ENCODE measurements at regions not wholly inside any gene's neighbourhood (a gene's known extent, or its start where the extent isn't known, plus 50 kb on each side); places are given as distances from the start of the nearest gene placed in this dataset.

DNA sequence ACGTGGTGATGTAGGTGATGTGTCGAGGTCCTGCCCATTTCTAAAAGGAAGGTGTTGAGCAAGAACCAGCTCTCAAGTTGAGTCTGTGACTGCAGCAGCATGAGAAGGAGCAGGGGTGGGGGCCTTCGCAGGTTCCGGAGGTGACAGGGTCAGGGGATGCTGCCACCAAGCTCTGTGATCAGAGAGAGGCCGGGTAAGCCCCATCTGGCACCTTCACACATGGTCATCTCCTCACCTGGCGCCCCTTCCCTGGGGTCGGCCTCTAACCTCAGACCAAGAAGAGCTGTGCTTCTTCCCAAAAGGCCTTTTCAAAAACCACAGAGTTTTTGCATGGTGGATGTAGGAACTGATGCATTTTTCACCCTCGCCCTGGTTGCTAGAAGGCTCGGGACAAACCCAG lies 137.6 kb downstream of the CPZ start:
- Histone ChIP-seq H3K79me2 (no peaks in the 10 kb centered on the region), H3K27ac (no peak overlapping the region), H3K36me3 (replicated peaks; ENCODE audit: insufficient read depth, low read depth) (no peaks in the 10 kb centered on the region), H3K27me3 (peaks cover 3% of the 10 kb centered on the region), H3K9me3 (ENCODE audit: low read depth) (no peaks in the 10 kb centered on the region), H3K4me2 (no peak overlapping the region), H2AFZ (no peak overlapping the region), H3K4me3 (no peak overlapping the region), H4K20me1 (ENCODE audit: insufficient read depth, poor library complexity, severe bottlenecking) (no peaks in the 10 kb centered on the region), H3K4me1 (ENCODE audit: insufficient read depth) (no peaks in the 10 kb centered on the region), H3K9me2 (replicated peaks; ENCODE audit: insufficient read depth) (no peaks in the 10 kb centered on the region)
- no peak for TF ChIP-seq EZH2phosphoT487 (IDR thresholded peaks at IDR 0.05; ENCODE audit: low read depth, severe bottlenecking, unreplicated experiment)
- TF ChIP-seq, protein P1, sequence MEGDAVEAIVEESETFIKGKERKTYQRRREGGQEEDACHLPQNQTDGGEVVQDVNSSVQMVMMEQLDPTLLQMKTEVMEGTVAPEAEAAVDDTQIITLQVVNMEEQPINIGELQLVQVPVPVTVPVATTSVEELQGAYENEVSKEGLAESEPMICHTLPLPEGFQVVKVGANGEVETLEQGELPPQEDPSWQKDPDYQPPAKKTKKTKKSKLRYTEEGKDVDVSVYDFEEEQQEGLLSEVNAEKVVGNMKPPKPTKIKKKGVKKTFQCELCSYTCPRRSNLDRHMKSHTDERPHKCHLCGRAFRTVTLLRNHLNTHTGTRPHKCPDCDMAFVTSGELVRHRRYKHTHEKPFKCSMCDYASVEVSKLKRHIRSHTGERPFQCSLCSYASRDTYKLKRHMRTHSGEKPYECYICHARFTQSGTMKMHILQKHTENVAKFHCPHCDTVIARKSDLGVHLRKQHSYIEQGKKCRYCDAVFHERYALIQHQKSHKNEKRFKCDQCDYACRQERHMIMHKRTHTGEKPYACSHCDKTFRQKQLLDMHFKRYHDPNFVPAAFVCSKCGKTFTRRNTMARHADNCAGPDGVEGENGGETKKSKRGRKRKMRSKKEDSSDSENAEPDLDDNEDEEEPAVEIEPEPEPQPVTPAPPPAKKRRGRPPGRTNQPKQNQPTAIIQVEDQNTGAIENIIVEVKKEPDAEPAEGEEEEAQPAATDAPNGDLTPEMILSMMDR (IDR thresholded peaks at IDR 0.05; ENCODE audit: poor library complexity): no peak
- no peak for TF ChIP-seq EZH2 (IDR thresholded peaks at IDR 0.05; ENCODE audit: borderline replicate concordance)
- DNase-seq (ENCODE audit: low spot score): no peak
- WGBS (ENCODE audit: low lambda C conversion rate, missing lambda C conversion rate): 92% methylated on average over 9 of the region's 9 CpGs

DNA sequence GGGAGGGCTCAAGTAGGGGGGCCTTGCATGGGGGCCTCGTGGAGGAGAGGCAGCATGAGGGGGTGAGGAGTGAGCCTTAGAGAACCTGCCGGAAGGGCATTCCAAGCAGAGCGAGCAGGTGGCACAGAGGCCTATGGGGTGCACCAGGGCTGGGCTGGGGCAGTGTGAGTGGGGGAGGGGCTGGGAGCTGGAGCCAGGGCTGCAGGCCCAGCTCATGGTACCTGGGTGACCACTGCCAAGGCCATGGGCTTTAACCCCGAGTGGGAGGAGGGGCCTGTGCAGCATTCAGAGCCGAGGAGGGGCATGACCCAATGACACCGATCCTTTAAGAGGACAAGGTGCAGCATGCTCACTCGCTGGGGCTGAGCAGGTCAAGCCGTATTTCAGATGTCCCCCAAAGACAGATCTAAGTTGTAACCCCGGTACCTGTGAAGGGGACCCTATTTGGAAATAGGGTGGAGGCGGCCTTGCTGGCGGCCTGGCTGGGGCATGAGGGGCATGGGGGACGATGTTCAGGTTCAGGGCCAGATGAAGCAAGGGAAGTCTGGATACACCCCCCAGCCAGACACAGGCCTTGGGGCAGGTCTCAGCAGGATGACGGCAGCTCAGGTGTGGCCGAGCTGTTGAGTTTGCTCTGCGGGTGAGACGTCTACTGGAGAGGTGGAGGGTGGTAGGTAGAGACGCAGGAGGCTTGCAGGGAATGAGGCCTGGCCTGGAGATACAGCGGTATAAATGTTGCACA lies 137.0 kb downstream of the CPZ start:
- Histone ChIP-seq H3K4me1 (ENCODE audit: insufficient read depth) (no peaks in the 10 kb centered on the region), H2AFZ (no peak overlapping the region), H3K79me2 (no peaks in the 10 kb centered on the region), H3K9me2 (replicated peaks; ENCODE audit: insufficient read depth) (no peaks in the 10 kb centered on the region), H3K27me3 (peaks cover 8% of the 10 kb centered on the region), H3K4me3 (no peak overlapping the region), H3K9me3 (ENCODE audit: low read depth) (no peaks in the 10 kb centered on the region), H3K36me3 (replicated peaks; ENCODE audit: insufficient read depth, low read depth) (no peaks in the 10 kb centered on the region), H3K27ac (no peak overlapping the region), H4K20me1 (ENCODE audit: insufficient read depth, poor library complexity, severe bottlenecking) (no peaks in the 10 kb centered on the region), H3K4me2 (no peak overlapping the region)
- 94% methylated on average over 18 of the region's 18 CpGs for WGBS (ENCODE audit: low lambda C conversion rate, missing lambda C conversion rate)
- no peak for DNase-seq (ENCODE audit: low spot score)
- TF ChIP-seq EZH2phosphoT487 (IDR thresholded peaks at IDR 0.05; ENCODE audit: low read depth, severe bottlenecking, unreplicated experiment) (no peak), EZH2 (IDR thresholded peaks at IDR 0.05; ENCODE audit: borderline replicate concordance) (no peak)
- TF ChIP-seq, protein P1 (IDR thresholded peaks at IDR 0.05; ENCODE audit: poor library complexity): no peak

DNA sequence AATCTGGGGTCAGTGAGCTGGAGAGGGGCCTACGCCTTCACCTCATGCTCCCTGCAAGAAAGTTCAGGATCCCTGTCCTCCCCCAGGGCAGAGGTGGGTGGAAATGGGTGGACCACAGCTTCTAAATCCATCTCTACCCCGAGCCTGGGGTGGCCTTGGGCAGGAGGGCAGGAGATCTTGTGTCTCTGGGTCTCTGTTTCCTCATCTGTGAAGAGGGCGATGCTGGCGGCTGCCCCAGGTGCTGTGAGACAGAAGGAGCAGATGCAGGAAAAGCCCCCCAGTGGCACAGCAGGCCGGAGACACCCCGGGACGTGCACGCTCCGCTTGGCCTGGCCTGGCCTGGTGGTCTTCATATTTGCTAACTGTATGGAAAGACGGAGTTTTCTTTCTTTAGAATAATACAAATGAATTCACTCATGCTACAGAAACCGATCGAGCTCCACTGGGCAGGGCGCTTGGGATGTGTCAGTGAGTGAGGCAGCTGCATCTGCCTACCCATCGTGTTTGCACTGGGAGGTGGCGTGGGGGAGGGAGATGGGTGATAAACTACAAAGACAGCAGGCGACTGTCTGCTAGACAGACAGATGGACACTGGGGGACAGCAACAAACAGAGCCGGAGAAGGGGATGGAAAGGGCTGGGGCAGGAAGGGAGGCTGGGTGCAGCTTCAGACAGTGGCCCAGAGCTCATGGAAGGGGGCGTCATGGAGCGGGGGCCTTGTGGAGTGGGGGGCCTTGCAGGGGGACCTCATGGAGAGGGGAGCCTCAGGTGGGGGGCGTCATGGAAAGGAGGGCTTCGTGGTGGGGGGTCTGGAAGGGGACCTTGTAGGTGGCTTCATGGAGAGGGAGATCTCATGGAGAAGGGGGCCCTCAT lies 136.2 kb downstream of the CPZ start:
- Histone ChIP-seq H3K4me3 (no peak overlapping the region), H3K36me3 (replicated peaks; ENCODE audit: insufficient read depth, low read depth) (no peaks in the 10 kb centered on the region), H4K20me1 (ENCODE audit: insufficient read depth, poor library complexity, severe bottlenecking) (no peaks in the 10 kb centered on the region), H3K27me3 (peaks cover 12% of the 10 kb centered on the region), H2AFZ (no peak overlapping the region), H3K4me2 (no peak overlapping the region), H3K79me2 (no peaks in the 10 kb centered on the region), H3K27ac (no peak overlapping the region), H3K9me2 (replicated peaks; ENCODE audit: insufficient read depth) (no peaks in the 10 kb centered on the region), H3K9me3 (ENCODE audit: low read depth) (no peaks in the 10 kb centered on the region), H3K4me1 (ENCODE audit: insufficient read depth) (no peaks in the 10 kb centered on the region)
- DNase-seq (ENCODE audit: low spot score): no peak
- 82% methylated on average over 18 of the region's 21 CpGs for WGBS (ENCODE audit: low lambda C conversion rate, missing lambda C conversion rate)
- TF ChIP-seq EZH2phosphoT487 (IDR thresholded peaks at IDR 0.05; ENCODE audit: low read depth, severe bottlenecking, unreplicated experiment): no peak
- no peak for TF ChIP-seq EZH2 (IDR thresholded peaks at IDR 0.05; ENCODE audit: borderline replicate concordance)
- TF ChIP-seq, protein P1 (IDR thresholded peaks at IDR 0.05; ENCODE audit: poor library complexity): no peak
